ENCODE measurements at regions not wholly inside any gene's neighbourhood (a gene's known extent, or its start where the extent isn't known, plus 50 kb on each side); places are given as distances from the start of the nearest gene placed in this dataset.

GRCh38 chrX:113726466-113726865 lies 857.4 kb upstream of the HTR2C start:
- peaks cover 0 to 4% (median under 1%) of the 10 kb centered on the region in 4 donors for H3K4me1 Mint-ChIP-seq
- Histone ChIP-seq H3K4me1 (ENCODE audit: control insufficient read depth, insufficient read depth, low read length, poor library complexity, severe bottlenecking) (no peaks in the 10 kb centered on the region), H3K4me3 (ENCODE audit: low read depth, low read length) (peak overlapping the region; percentile 41), H3K27ac (ENCODE audit: insufficient read depth, low read length, poor library complexity, severe bottlenecking) (no peak overlapping the region), H3K9me3 (ENCODE audit: control insufficient read depth in 2 of 2, low read length in 2 of 2) (no peaks in the 10 kb centered on the region), H3K36me3 (ENCODE audit: control insufficient read depth, insufficient read depth, low read length) (no peaks in the 10 kb centered on the region), H3K27me3 (ENCODE audit: control insufficient read depth, insufficient read depth, low read length) (no peaks in the 10 kb centered on the region)
- ATAC-seq (ENCODE audit: low read depth in 2 of 2), result no peak
- H3K27ac Mint-ChIP-seq, result peak overlapping the region in 1 of 3 donors; percentile 62
- no peaks in the 10 kb centered on the region for H3K36me3 Mint-ChIP-seq
- peak overlapping the region in 3 of 4 donors; percentile 49 to 82 (median 62) for H3K4me3 Mint-ChIP-seq
- no peak for DNase-seq
- peaks cover 0 to 5% (median 2%) of the 10 kb centered on the region in 7 donors for H3K9me3 Mint-ChIP-seq
- no peaks in the 10 kb centered on the region for H3K27me3 Mint-ChIP-seq

GRCh38 chrX:113726009-113726408 lies 857.9 kb upstream of the HTR2C start:
- peaks cover 0 to 4% (median under 1%) of the 10 kb centered on the region in 4 donors for H3K4me1 Mint-ChIP-seq
- DNase-seq (no peak), ATAC-seq (ENCODE audit: low read depth in 2 of 2) (no peak)
- peak overlapping the region in 1 of 4 donors; percentile 41 for H3K4me3 Mint-ChIP-seq
- peaks cover 0 to 5% (median 1%) of the 10 kb centered on the region in 7 donors for H3K9me3 Mint-ChIP-seq
- peak overlapping the region; percentile 41 for H3K4me3 ChIP-seq (ENCODE audit: low read depth, low read length)
- H3K27me3 Mint-ChIP-seq, result no peaks in the 10 kb centered on the region
- no peaks in the 10 kb centered on the region for H3K36me3 ChIP-seq (ENCODE audit: control insufficient read depth, insufficient read depth, low read length)
- H3K36me3 Mint-ChIP-seq, result no peaks in the 10 kb centered on the region
- no peaks in the 10 kb centered on the region for H3K4me1 ChIP-seq (ENCODE audit: control insufficient read depth, insufficient read depth, low read length, poor library complexity, severe bottlenecking)
- H3K27ac ChIP-seq (ENCODE audit: insufficient read depth, low read length, poor library complexity, severe bottlenecking), result no peak overlapping the region
- no peaks in the 10 kb centered on the region for H3K9me3 ChIP-seq (ENCODE audit: control insufficient read depth in 2 of 2, low read length in 2 of 2)
- H3K27ac Mint-ChIP-seq, result peak overlapping the region in 1 of 3 donors; percentile 13
- no peaks in the 10 kb centered on the region for H3K27me3 ChIP-seq (ENCODE audit: control insufficient read depth, insufficient read depth, low read length)

GRCh38 chrX:113699939-113700338 lies 859.3 kb upstream of the AMOT start:
- Histone ChIP-seq H3K9me3 (ENCODE audit: control insufficient read depth in 2 of 2, low read length in 2 of 2) (no peaks in the 10 kb centered on the region), H3K27ac (ENCODE audit: insufficient read depth, low read length, poor library complexity, severe bottlenecking) (no peak overlapping the region), H3K36me3 (ENCODE audit: control insufficient read depth, insufficient read depth, low read length) (no peaks in the 10 kb centered on the region), H3K27me3 (ENCODE audit: control insufficient read depth, insufficient read depth, low read length) (no peaks in the 10 kb centered on the region), H3K4me3 (ENCODE audit: low read depth, low read length) (no peak overlapping the region), H3K4me1 (ENCODE audit: control insufficient read depth, insufficient read depth, low read length, poor library complexity, severe bottlenecking) (no peaks in the 10 kb centered on the region)
- Mint-ChIP-seq H3K9me3 (peaks cover 0 to 8% (median 1%) of the 10 kb centered on the region in 7 donors), H3K36me3 (no peaks in the 10 kb centered on the region), H3K27me3 (no peaks in the 10 kb centered on the region), H3K4me1 (no peaks in the 10 kb centered on the region), H3K4me3 (no peak overlapping the region), H3K27ac (no peak overlapping the region)
- ATAC-seq (ENCODE audit: low read depth in 2 of 2) (no peak), DNase-seq (no peak)

- Mint-ChIP-seq H3K4me1 (no peaks in the 10 kb centered on the region), H3K27ac (no peak overlapping the region), H3K9me3 (peaks cover 0 to 4% (median 0%) of the 10 kb centered on the region in 7 donors), H3K4me3 (no peak overlapping the region), H3K27me3 (no peaks in the 10 kb centered on the region), H3K36me3 (no peaks in the 10 kb centered on the region)
- Histone ChIP-seq H3K4me3 (ENCODE audit: low read depth, low read length) (no peak overlapping the region), H3K36me3 (ENCODE audit: control insufficient read depth, insufficient read depth, low read length) (no peaks in the 10 kb centered on the region), H3K9me3 (ENCODE audit: control insufficient read depth in 2 of 2, low read length in 2 of 2) (no peaks in the 10 kb centered on the region), H3K27me3 (ENCODE audit: control insufficient read depth, insufficient read depth, low read length) (no peaks in the 10 kb centered on the region), H3K4me1 (ENCODE audit: control insufficient read depth, insufficient read depth, low read length, poor library complexity, severe bottlenecking) (no peaks in the 10 kb centered on the region), H3K27ac (ENCODE audit: insufficient read depth, low read length, poor library complexity, severe bottlenecking) (no peak overlapping the region)
- ATAC-seq (ENCODE audit: low read depth in 2 of 2) (no peak), DNase-seq (no peak)
These were observed 834.6 kb upstream of the AMOT start for GRCh38 chrX:113675278-113675677.

- H3K36me3 ChIP-seq (ENCODE audit: control insufficient read depth, insufficient read depth, low read length), result no peaks in the 10 kb centered on the region
- Mint-ChIP-seq H3K27ac (no peak overlapping the region), H3K9me3 (peaks cover 0 to 2% (median 0%) of the 10 kb centered on the region in 7 donors), H3K27me3 (no peaks in the 10 kb centered on the region), H3K36me3 (no peaks in the 10 kb centered on the region), H3K4me3 (no peak overlapping the region), H3K4me1 (no peaks in the 10 kb centered on the region)
- H3K4me1 ChIP-seq (ENCODE audit: control insufficient read depth, insufficient read depth, low read length, poor library complexity, severe bottlenecking), result no peaks in the 10 kb centered on the region
- H3K27me3 ChIP-seq (ENCODE audit: control insufficient read depth, insufficient read depth, low read length), result no peaks in the 10 kb centered on the region
- H3K4me3 ChIP-seq (ENCODE audit: low read depth, low read length), result no peak overlapping the region
- no peak for ATAC-seq (ENCODE audit: low read depth in 2 of 2)
- no peak overlapping the region for H3K27ac ChIP-seq (ENCODE audit: insufficient read depth, low read length, poor library complexity, severe bottlenecking)
- H3K9me3 ChIP-seq (ENCODE audit: control insufficient read depth in 2 of 2, low read length in 2 of 2), result no peaks in the 10 kb centered on the region
- no peak for DNase-seq
These were observed 810.7 kb upstream of the AMOT start for GRCh38 chrX:113651306-113651705.

GRCh38 chrX:113644426-113644825 lies 803.8 kb upstream of the AMOT start:
- H3K4me3 ChIP-seq (ENCODE audit: low read depth, low read length), result no peak overlapping the region
- H3K36me3 ChIP-seq (ENCODE audit: control insufficient read depth, insufficient read depth, low read length), result no peaks in the 10 kb centered on the region
- no peaks in the 10 kb centered on the region for H3K27me3 ChIP-seq (ENCODE audit: control insufficient read depth, insufficient read depth, low read length)
- Mint-ChIP-seq H3K9me3 (peaks cover 0 to 4% (median 1%) of the 10 kb centered on the region in 7 donors), H3K27me3 (no peaks in the 10 kb centered on the region), H3K27ac (no peak overlapping the region), H3K36me3 (no peaks in the 10 kb centered on the region), H3K4me1 (no peaks in the 10 kb centered on the region), H3K4me3 (no peak overlapping the region)
- no peak for ATAC-seq (ENCODE audit: low read depth in 2 of 2)
- DNase-seq, result no peak
- no peaks in the 10 kb centered on the region for H3K9me3 ChIP-seq (ENCODE audit: control insufficient read depth in 2 of 2, low read length in 2 of 2)
- H3K4me1 ChIP-seq (ENCODE audit: control insufficient read depth, insufficient read depth, low read length, poor library complexity, severe bottlenecking), result no peaks in the 10 kb centered on the region
- H3K27ac ChIP-seq (ENCODE audit: insufficient read depth, low read length, poor library complexity, severe bottlenecking), result no peak overlapping the region

DNA sequence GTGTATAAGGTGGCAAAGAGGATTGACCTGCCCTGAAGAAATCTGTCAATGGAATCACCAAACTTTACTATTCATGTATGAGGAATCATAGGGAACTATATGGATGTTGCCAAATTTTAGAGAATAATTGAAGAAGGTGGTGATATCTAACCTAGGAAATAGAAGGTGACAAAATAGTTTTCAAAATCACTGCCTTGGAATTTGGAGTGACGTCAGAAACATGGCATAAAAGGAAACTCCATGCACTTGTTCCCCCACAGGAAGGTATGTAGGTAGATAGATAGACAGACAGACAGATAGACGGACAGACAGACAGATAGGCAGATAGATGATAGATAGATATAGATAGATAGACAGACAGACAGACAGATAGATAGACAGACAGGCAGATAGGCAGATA lies 793.9 kb upstream of the AMOT start:
- Mint-ChIP-seq H3K4me3 (no peak overlapping the region), H3K4me1 (no peaks in the 10 kb centered on the region), H3K27me3 (no peaks in the 10 kb centered on the region), H3K36me3 (no peaks in the 10 kb centered on the region), H3K9me3 (peaks cover 0 to 3% (median 1%) of the 10 kb centered on the region in 7 donors), H3K27ac (no peak overlapping the region)
- no peak for DNase-seq
- Histone ChIP-seq H3K27me3 (ENCODE audit: control insufficient read depth, insufficient read depth, low read length) (no peaks in the 10 kb centered on the region), H3K4me3 (ENCODE audit: low read depth, low read length) (no peak overlapping the region), H3K27ac (ENCODE audit: insufficient read depth, low read length, poor library complexity, severe bottlenecking) (no peak overlapping the region), H3K9me3 (ENCODE audit: control insufficient read depth in 2 of 2, low read length in 2 of 2) (no peaks in the 10 kb centered on the region), H3K36me3 (ENCODE audit: control insufficient read depth, insufficient read depth, low read length) (no peaks in the 10 kb centered on the region), H3K4me1 (ENCODE audit: control insufficient read depth, insufficient read depth, low read length, poor library complexity, severe bottlenecking) (no peaks in the 10 kb centered on the region)
- no peak for ATAC-seq (ENCODE audit: low read depth in 2 of 2)

- H3K36me3 ChIP-seq (ENCODE audit: control insufficient read depth, insufficient read depth, low read length), result no peaks in the 10 kb centered on the region
- DNase-seq (no peak), ATAC-seq (ENCODE audit: low read depth in 2 of 2) (no peak)
- Mint-ChIP-seq H3K4me3 (no peak overlapping the region), H3K9me3 (peaks cover 0 to 4% (median 2%) of the 10 kb centered on the region in 7 donors), H3K36me3 (no peaks in the 10 kb centered on the region), H3K27me3 (no peaks in the 10 kb centered on the region), H3K27ac (no peak overlapping the region), H3K4me1 (no peaks in the 10 kb centered on the region)
- H3K9me3 ChIP-seq (ENCODE audit: control insufficient read depth in 2 of 2, low read length in 2 of 2), result no peaks in the 10 kb centered on the region
- H3K27ac ChIP-seq (ENCODE audit: insufficient read depth, low read length, poor library complexity, severe bottlenecking), result no peak overlapping the region
- H3K4me1 ChIP-seq (ENCODE audit: control insufficient read depth, insufficient read depth, low read length, poor library complexity, severe bottlenecking), result no peaks in the 10 kb centered on the region
- no peak overlapping the region for H3K4me3 ChIP-seq (ENCODE audit: low read depth, low read length)
- H3K27me3 ChIP-seq (ENCODE audit: control insufficient read depth, insufficient read depth, low read length), result no peaks in the 10 kb centered on the region
These were observed 788.7 kb upstream of the AMOT start for GRCh38 chrX:113629326-113629725.
